Osteocyte (in vitro differentiated cells): ENCODE measurements at regions not wholly inside any gene's neighbourhood (a gene's known extent, or its start where the extent isn't known, plus 50 kb on each side); places are given as distances from the start of the nearest gene placed in this dataset.

Experiments
- DNase-seq: peaks from one replicate; pipeline ENCODE4 v3.0.0; 2021; ENCODE audit warnings: mixed read lengths; ENCODE audit not compliant: unreplicated experiment; ENCODE audit errors: extremely low spot score
- H3K27ac Mint-ChIP-seq: one replicate; pipeline ENCODE4 v1.8.0; 2021; ENCODE audit warnings: mild to moderate bottlenecking, mixed read lengths; ENCODE audit not compliant: unreplicated experiment
- H3K27me3 Mint-ChIP-seq: one replicate; pipeline ENCODE4 v1.8.0; 2021; ENCODE audit warnings: mixed read lengths; ENCODE audit not compliant: unreplicated experiment
- H3K36me3 Mint-ChIP-seq: one replicate; pipeline ENCODE4 v1.8.0; 2021; ENCODE audit warnings: mixed read lengths; ENCODE audit not compliant: unreplicated experiment
- H3K4me1 Mint-ChIP-seq: one replicate; pipeline ENCODE4 v1.8.0; 2021; ENCODE audit warnings: mixed read lengths; ENCODE audit not compliant: unreplicated experiment
- H3K4me3 Mint-ChIP-seq: one replicate; pipeline ENCODE4 v1.8.0; 2021; ENCODE audit warnings: mild to moderate bottlenecking, moderate library complexity, mixed read lengths; ENCODE audit not compliant: unreplicated experiment
- H3K9me3 Mint-ChIP-seq: one replicate; pipeline ENCODE4 v1.8.0; 2021; ENCODE audit warnings: mixed read lengths; ENCODE audit not compliant: unreplicated experiment
- CTCF ChIP-seq: fragments of 200-600 bp; sonication (generic); IDR thresholded peaks from 2 replicates; pipeline ENCODE4 v1.5.0; 2021; ENCODE audit warnings: antibody characterized with exemption, mild to moderate bottlenecking, moderate library complexity

GRCh38 chr10:123512901-123513775 lies 153.0 kb upstream of the GPR26 start:
- Mint-ChIP-seq H3K27me3 (no peaks in the 10 kb centered on the region), H3K4me1 (no peaks in the 10 kb centered on the region), H3K36me3 (no peaks in the 10 kb centered on the region), H3K9me3 (peaks cover 13% of the 10 kb centered on the region), H3K27ac (no peak overlapping the region), H3K4me3 (no peak overlapping the region)
- DNase-seq: no peak
- no peak for TF ChIP-seq CTCF

GRCh38 chr10:123513870-123514269 lies 152.3 kb upstream of the GPR26 start:
- DNase-seq: no peak
- Mint-ChIP-seq H3K9me3 (peaks cover 13% of the 10 kb centered on the region), H3K36me3 (no peaks in the 10 kb centered on the region), H3K4me3 (no peak overlapping the region), H3K4me1 (no peaks in the 10 kb centered on the region), H3K27me3 (no peaks in the 10 kb centered on the region), H3K27ac (no peak overlapping the region)
- TF ChIP-seq CTCF: no peak

- Mint-ChIP-seq H3K27me3 (no peaks in the 10 kb centered on the region), H3K9me3 (peaks cover 13% of the 10 kb centered on the region), H3K27ac (no peak overlapping the region), H3K4me3 (no peak overlapping the region), H3K4me1 (no peaks in the 10 kb centered on the region), H3K36me3 (no peaks in the 10 kb centered on the region)
- no peak for DNase-seq
- TF ChIP-seq CTCF: no peak
Observed at GRCh38 chr10:123514996-123515395, 151.2 kb upstream of the GPR26 start.

GRCh38 chr10:123515661-123516060 lies 150.5 kb upstream of the GPR26 start:
- H3K27me3 Mint-ChIP-seq: no peaks in the 10 kb centered on the region
- no peak for TF ChIP-seq CTCF
- H3K9me3 Mint-ChIP-seq: peaks cover 8% of the 10 kb centered on the region
- H3K4me3 Mint-ChIP-seq: no peak overlapping the region
- H3K4me1 Mint-ChIP-seq: no peaks in the 10 kb centered on the region
- H3K27ac Mint-ChIP-seq: no peak overlapping the region
- DNase-seq: no peak
- no peaks in the 10 kb centered on the region for H3K36me3 Mint-ChIP-seq

- Mint-ChIP-seq H3K36me3 (no peaks in the 10 kb centered on the region), H3K4me3 (no peak overlapping the region), H3K27me3 (no peaks in the 10 kb centered on the region), H3K4me1 (no peaks in the 10 kb centered on the region), H3K9me3 (peaks cover 8% of the 10 kb centered on the region), H3K27ac (no peak overlapping the region)
- TF ChIP-seq CTCF: no peak
- no peak for DNase-seq
Observed at GRCh38 chr10:123516291-123516690, 149.9 kb upstream of the GPR26 start.
